Glutamatergic neuron (in vitro differentiated cells): ENCODE measurements at regions not wholly inside any gene's neighbourhood (a gene's known extent, or its start where the extent isn't known, plus 50 kb on each side); places are given as distances from the start of the nearest gene placed in this dataset.

Experiments
- DNase-seq: peaks from one replicate; pipeline ENCODE4 v3.0.0; 2022
- H3K27ac Mint-ChIP-seq: one replicate; pipeline ENCODE4 v1.8.0; 2020; ENCODE audit warnings: mild to moderate bottlenecking, mixed read lengths, inconsistent platforms; ENCODE audit not compliant: unreplicated experiment
- H3K27me3 Mint-ChIP-seq: one replicate; pipeline ENCODE4 v1.8.0; 2020; ENCODE audit warnings: mild to moderate bottlenecking, moderate library complexity, mixed read lengths, inconsistent platforms; ENCODE audit not compliant: unreplicated experiment
- H3K36me3 Mint-ChIP-seq: one replicate; pipeline ENCODE4 v1.8.0; 2020; ENCODE audit warnings: mild to moderate bottlenecking, mixed read lengths, inconsistent platforms; ENCODE audit not compliant: unreplicated experiment
- H3K4me1 Mint-ChIP-seq: one replicate; pipeline ENCODE4 v1.8.0; 2020; ENCODE audit warnings: mild to moderate bottlenecking, low read depth, mixed read lengths, inconsistent platforms; ENCODE audit not compliant: unreplicated experiment
- H3K4me3 Mint-ChIP-seq: one replicate; pipeline ENCODE4 v1.8.0; 2020; ENCODE audit warnings: mild to moderate bottlenecking, mixed read lengths, inconsistent platforms; ENCODE audit not compliant: unreplicated experiment
- H3K9me3 Mint-ChIP-seq: one replicate; pipeline ENCODE4 v1.8.0; 2020; ENCODE audit warnings: mild to moderate bottlenecking, moderate library complexity, mixed read lengths, inconsistent platforms; ENCODE audit not compliant: unreplicated experiment
- TF ChIP-seq, protein P1 (sequence below): fragments of 200-600 bp; sonication (generic); IDR thresholded peaks from one replicate; pipeline ENCODE4 v1.5.0; 2021; ENCODE audit not compliant: partially characterized antibody, unreplicated experiment

DNA sequence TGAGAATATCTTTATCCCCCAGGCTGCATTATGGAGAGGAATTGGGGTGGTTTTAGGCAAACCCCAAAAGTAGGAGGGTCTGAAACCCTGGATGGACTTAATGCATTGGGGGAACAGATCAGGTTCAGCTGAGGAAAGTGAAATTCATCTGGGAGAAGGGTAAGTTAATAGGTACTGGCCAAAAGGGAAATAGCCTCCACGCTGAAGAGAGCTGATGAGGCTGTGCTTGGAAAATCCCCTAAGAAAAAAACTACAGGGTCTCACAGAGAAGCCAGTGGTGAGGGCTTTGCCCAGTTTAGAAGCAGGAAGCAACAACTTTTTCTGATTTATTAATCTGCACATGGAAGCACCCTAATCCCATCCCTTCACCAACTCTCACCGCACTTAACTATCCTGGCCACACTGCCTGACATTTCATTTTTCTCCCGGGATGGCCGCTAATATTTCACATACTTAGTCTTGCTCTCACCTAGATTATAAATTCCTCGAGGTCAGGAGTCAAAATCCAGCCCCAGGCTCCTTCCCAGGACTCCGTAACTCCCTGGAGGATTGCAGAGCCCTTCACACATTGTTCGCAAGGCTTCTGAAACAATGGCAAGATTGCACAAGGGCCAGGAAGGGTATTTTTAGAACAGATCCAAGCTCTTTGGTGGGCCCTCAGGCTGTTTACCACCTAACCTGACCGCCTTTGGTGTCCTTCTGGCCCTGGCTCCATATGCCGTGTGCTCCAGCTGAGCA, 60.9 kb upstream of the TARBP1 start:
- DNase-seq = no peak
- TF ChIP-seq, protein P1, sequence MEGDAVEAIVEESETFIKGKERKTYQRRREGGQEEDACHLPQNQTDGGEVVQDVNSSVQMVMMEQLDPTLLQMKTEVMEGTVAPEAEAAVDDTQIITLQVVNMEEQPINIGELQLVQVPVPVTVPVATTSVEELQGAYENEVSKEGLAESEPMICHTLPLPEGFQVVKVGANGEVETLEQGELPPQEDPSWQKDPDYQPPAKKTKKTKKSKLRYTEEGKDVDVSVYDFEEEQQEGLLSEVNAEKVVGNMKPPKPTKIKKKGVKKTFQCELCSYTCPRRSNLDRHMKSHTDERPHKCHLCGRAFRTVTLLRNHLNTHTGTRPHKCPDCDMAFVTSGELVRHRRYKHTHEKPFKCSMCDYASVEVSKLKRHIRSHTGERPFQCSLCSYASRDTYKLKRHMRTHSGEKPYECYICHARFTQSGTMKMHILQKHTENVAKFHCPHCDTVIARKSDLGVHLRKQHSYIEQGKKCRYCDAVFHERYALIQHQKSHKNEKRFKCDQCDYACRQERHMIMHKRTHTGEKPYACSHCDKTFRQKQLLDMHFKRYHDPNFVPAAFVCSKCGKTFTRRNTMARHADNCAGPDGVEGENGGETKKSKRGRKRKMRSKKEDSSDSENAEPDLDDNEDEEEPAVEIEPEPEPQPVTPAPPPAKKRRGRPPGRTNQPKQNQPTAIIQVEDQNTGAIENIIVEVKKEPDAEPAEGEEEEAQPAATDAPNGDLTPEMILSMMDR = no peak
- H3K9me3 Mint-ChIP-seq = no peaks in the 10 kb centered on the region
- no peak overlapping the region for H3K27ac Mint-ChIP-seq
- H3K36me3 Mint-ChIP-seq = no peaks in the 10 kb centered on the region
- H3K27me3 Mint-ChIP-seq = no peaks in the 10 kb centered on the region
- peaks cover 36% of the 10 kb centered on the region for H3K4me1 Mint-ChIP-seq
- H3K4me3 Mint-ChIP-seq = no peak overlapping the region

DNA sequence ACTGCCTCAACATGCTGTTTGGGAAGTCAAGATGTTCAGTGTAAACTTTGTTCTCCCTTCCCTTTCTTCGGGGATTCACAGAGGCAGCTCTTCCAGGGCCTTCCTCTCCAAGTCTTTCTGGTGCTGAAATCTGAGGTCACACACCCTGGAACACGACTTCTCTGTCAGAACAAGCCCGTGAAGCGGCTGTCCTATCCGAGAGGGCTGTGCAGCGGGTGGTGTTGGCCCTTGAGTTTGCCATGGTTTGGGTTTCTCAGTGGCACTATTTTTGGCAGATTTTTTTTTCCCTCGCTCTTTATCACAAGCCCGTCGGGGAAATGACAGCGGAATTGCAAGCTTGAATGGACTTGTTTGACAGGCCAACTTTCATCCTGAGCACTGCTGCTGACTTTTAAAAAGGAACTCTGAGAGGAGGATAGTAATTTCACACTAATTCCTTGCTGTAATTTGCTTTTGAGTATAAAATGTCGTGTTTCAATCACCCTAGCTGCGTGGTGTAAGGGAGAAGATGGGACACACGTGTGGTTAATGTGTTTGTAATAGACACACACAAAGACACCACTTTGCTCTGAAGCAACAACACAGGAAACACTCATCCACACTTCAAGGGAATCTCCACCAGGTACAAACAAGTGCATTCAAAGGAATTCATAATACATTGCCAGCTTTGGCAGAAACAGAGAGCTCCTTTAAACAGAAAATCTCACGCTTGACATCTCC, 60.1 kb upstream of the TARBP1 start:
- DNase-seq = no peak
- Mint-ChIP-seq H3K4me3 (no peak overlapping the region), H3K27ac (no peak overlapping the region), H3K36me3 (no peaks in the 10 kb centered on the region), H3K27me3 (no peaks in the 10 kb centered on the region), H3K4me1 (peaks cover 39% of the 10 kb centered on the region), H3K9me3 (peaks cover 2% of the 10 kb centered on the region)
- TF ChIP-seq, protein P1 = no peak

DNA sequence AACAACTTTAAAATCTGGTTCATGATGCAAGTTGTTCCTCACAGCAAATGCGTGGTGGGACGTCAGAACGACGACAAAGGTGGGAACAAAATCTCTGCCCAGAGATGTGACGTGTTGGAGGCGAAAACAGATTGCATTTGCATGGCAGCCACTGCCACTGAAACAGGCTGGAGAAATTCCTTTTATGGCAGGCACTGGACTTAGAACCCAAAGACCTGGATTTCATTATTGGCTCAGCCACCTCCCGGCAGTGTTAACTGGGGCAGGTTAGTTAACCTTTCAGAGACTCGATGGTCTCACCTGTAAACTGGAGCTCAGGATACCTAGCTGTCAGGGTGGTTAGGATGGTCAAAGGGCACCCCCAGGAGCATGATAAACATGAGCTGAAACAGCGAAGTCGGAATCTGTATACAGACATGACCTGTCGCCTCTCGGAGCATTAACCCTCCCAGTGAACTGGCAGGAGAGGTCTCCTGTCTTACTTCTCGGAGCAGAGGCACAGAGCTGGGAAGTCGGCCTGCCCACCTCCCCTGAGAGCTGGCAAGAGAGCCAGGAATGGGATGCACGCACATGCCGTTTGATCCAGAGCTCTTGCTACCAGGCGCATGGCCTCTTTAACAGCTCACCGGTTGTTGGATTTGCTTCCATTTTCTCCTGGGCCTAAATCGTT, 59.2 kb upstream of the TARBP1 start:
- Mint-ChIP-seq H3K36me3 (no peaks in the 10 kb centered on the region), H3K27ac (no peak overlapping the region), H3K27me3 (no peaks in the 10 kb centered on the region), H3K9me3 (peaks cover 2% of the 10 kb centered on the region), H3K4me1 (peaks cover 34% of the 10 kb centered on the region), H3K4me3 (no peak overlapping the region)
- TF ChIP-seq, protein P1 = no peak
- no peak for DNase-seq

DNA sequence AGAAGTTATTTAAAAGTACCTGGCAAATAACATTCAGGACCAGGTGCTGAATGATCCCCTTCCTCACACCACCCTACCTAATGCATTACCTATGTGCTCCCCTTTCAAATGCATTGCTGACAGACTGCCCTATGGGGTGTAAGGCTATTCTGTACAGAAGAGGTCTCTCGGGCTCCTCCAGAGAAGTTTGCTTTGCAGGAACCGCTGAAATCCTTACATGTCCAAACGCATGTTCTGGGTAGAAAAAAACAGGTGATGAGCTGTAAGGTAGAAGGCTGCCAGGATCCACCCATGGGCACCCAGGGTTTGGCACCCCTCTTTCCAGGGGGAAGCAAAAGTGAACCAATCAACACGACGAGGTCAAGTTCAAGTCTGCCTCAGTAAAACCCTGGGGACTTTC, 58.3 kb upstream of the TARBP1 start:
- Mint-ChIP-seq H3K27ac (no peak overlapping the region), H3K36me3 (no peaks in the 10 kb centered on the region), H3K4me3 (no peak overlapping the region), H3K9me3 (peaks cover 2% of the 10 kb centered on the region), H3K4me1 (peaks cover 32% of the 10 kb centered on the region), H3K27me3 (no peaks in the 10 kb centered on the region)
- DNase-seq = no peak
- TF ChIP-seq, protein P1 = no peak
